Esophagus squamous epithelium (tissue), 4 donors: ENCODE measurements at regions not wholly inside any gene's neighbourhood (a gene's known extent, or its start where the extent isn't known, plus 50 kb on each side); places are given as distances from the start of the nearest gene placed in this dataset.

ENCODE experiments used
- CTCF ChIP-seq, 6 experiments: fragments of 450-650 bp in 4 of 6; fragments of 200-600 bp in 2 of 6; sonication (generic) in 2 of 6; IDR thresholded peaks; one replicate each; pipeline ENCODE4 v1.5.1; 2016 to 2019; ENCODE audit warnings: antibody characterized with exemption in 6 of 6, mild to moderate bottlenecking in 4 of 6, moderate library complexity in 4 of 6
- POLR2A ChIP-seq, 4 donors: fragments of 450-650 bp; IDR thresholded peaks; one replicate each; pipeline ENCODE4 v1.6.1; 2017; ENCODE audit warnings: antibody characterized with exemption in 4 of 4, mild to moderate bottlenecking in 4 of 4, moderate library complexity in 3 of 4

DNA sequence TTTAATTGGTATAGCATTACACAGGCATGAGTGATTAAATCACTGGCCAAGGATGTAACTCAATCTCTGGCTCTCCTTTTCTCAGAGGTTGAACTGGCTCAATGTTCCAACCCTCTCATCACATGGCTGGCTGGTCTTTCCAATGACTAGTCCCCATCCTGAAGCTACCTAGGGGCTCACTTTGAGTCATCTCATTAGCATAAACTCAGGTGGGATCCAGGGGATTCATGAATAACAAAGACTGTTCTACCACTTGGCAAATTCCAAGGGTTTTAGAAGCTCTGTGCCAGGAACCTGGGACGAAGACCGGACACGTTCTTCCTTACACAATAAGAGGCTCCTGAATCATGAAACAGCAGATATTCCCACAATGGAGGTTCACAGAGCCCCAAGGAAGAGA lies 145.0 kb upstream of the SPATS2L start:
- no peak for TF ChIP-seq CTCF (IDR thresholded peaks at IDR 0.05)
- no peak for TF ChIP-seq POLR2A (IDR thresholded peaks at IDR 0.05)
